ENCODE measurements at regions not wholly inside any gene's neighbourhood (a gene's known extent, or its start where the extent isn't known, plus 50 kb on each side); places are given as distances from the start of the nearest gene placed in this dataset.
"Not testable (repeated sequence)": the region's sequence is repeated elsewhere in the genome, so short reads cannot be mapped to it uniquely, and the experiment has no call there.

DNA sequence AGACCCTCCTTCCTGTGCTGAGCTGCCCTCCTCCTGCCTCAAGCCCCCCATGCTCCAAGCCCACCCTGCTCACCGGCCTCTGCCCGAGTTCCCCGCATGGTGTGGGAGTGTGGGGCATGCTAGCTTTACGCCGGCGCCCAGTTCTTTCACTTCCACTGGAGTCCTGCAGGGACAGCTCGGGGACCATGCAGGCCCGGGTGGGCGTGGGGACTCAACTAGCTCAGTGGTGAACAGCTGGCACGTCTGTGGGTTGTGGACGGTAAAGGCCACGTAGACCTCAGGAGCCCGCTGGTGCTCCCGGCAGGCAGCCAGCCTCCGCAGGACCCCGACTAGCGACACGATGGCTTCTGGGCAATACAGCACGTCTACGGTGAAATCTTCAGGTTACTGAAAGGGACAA is 180.4 kb downstream of the ADRA2C start:
- POLR2A ChIA-PET, H3K27ac Mint-ChIP-seq, H3K9me3 Mint-ChIP-seq, H3K4me3 Mint-ChIP-seq, DNase-seq, H3K27me3 Mint-ChIP-seq, ATAC-seq, H3K36me3 Mint-ChIP-seq: not testable (repeated sequence)
- H3K4me1 Mint-ChIP-seq, result peaks cover 7 to 12% (median 10%) of the 10 kb centered on the region in 4 donors

- H3K27me3 Mint-ChIP-seq, ATAC-seq, H3K4me1 Mint-ChIP-seq, H3K36me3 Mint-ChIP-seq, H3K27ac Mint-ChIP-seq, H3K4me3 Mint-ChIP-seq, POLR2A ChIA-PET, H3K9me3 Mint-ChIP-seq, DNase-seq: not testable (repeated sequence)
These were observed 181.6 kb downstream of the ADRA2C start for GRCh38 chr4:3947761-3948160.

DNA sequence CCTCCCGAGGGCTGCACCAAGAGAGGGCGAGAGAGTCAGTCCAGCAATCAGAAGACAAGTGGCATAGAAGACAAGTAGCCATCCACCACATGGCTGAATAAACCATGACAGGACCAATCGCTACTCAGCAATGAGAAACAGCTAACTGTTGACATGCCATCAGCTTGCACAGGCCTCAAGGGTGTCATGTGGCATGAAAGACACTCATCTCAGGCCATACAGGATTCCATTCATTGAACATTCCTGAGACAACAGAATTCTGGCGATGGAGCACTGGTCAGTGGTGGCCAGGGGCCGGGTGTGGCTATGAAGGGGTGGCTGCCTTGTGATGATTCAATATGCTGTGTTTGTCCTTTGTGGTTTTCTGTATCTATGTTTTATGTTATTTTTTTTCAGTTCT is 182.0 kb downstream of the ADRA2C start:
- H3K4me3 Mint-ChIP-seq, H3K4me1 Mint-ChIP-seq, H3K27me3 Mint-ChIP-seq, H3K27ac Mint-ChIP-seq, H3K9me3 Mint-ChIP-seq, POLR2A ChIA-PET, ATAC-seq, DNase-seq, H3K36me3 Mint-ChIP-seq: not testable (repeated sequence)

DNA sequence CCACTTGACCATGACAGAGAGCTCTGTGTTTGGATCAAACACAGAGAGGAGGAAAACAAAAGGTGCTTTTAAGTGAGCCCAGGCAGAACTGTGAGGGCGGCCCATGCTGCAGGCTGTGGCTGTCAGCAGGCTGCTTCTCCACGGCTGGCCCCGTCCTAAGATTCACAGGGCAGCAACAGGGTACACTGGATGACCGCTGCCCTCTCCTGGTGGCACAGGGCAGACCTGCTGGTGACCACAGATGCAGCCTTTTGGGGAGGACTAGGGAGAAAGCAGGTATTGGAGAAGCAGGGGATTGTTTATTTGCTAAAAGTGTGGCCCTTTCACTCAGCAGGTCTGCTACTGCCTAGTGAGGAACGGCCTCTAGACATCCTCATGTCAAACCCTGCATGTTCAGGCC is 183.7 kb downstream of the ADRA2C start:
- not testable (repeated sequence) for H3K36me3 Mint-ChIP-seq

GRCh38 chr4:3952443-3953139 is 186.4 kb downstream of the ADRA2C start:
- Mint-ChIP-seq H3K4me3 (peak overlapping the region in 1 of 10 donors; percentile 24), H3K27ac (peak overlapping the region in 2 of 10 donors; percentile 8 to 15), H3K4me1 (peaks cover 3 to 15% (median 7%) of the 10 kb centered on the region in 4 donors)
- H3K27me3 Mint-ChIP-seq, H3K9me3 Mint-ChIP-seq, POLR2A ChIA-PET, ATAC-seq, H3K36me3 Mint-ChIP-seq, DNase-seq: not testable (repeated sequence)

More for the DNA sequence above, 183.7 kb downstream of the ADRA2C start:
- peak overlapping the region in 1 of 10 donors; percentile 85 for H3K27ac Mint-ChIP-seq
- H3K9me3 Mint-ChIP-seq, H3K4me3 Mint-ChIP-seq, H3K4me1 Mint-ChIP-seq, H3K27me3 Mint-ChIP-seq, POLR2A ChIA-PET, DNase-seq, ATAC-seq: not testable (repeated sequence)

GRCh38 chr4:3953140-3953489 is 186.9 kb downstream of the ADRA2C start:
- H3K27ac Mint-ChIP-seq, POLR2A ChIA-PET, H3K9me3 Mint-ChIP-seq, DNase-seq, H3K36me3 Mint-ChIP-seq, H3K27me3 Mint-ChIP-seq, ATAC-seq: not testable (repeated sequence)
- H3K4me1 Mint-ChIP-seq, result peaks cover 3 to 15% (median 7%) of the 10 kb centered on the region in 4 donors
- peak overlapping the region in 1 of 10 donors; percentile 24 for H3K4me3 Mint-ChIP-seq

- peak; percentile 41 to 83 (median 64) for DNase-seq
- not testable (repeated sequence) for H3K36me3 Mint-ChIP-seq, ATAC-seq, H3K9me3 Mint-ChIP-seq, H3K27me3 Mint-ChIP-seq
- POLR2A ChIA-PET, result interaction anchor here (0.6 kb wide), 1 partner anchor 397 kb away, joined by 3 read pairs; no protein-coding TSS in a partner anchor
- peak overlapping the region; percentile 85 to 99 (median 98) for H3K27ac Mint-ChIP-seq
- peaks cover 3 to 15% (median 8%) of the 10 kb centered on the region in 4 donors for H3K4me1 Mint-ChIP-seq
- H3K4me3 Mint-ChIP-seq, result peak overlapping the region; percentile 89 to 96 (median 94)
These were observed 188.5 kb downstream of the ADRA2C start for GRCh38 chr4:3954540-3955320.

GRCh38 chr4:3955321-3956164 is 189.4 kb downstream of the ADRA2C start:
- POLR2A ChIA-PET, H3K27me3 Mint-ChIP-seq, H3K9me3 Mint-ChIP-seq, H3K36me3 Mint-ChIP-seq: not testable (repeated sequence)
- DNase-seq (peak; percentile 96 to 99 (median 98)), ATAC-seq (peak; percentile 95 to 98)
- Mint-ChIP-seq H3K4me3 (peak overlapping the region; percentile 89 to 96 (median 93)), H3K27ac (peak overlapping the region; percentile 85 to 99 (median 98)), H3K4me1 (peaks cover 3 to 15% (median 8%) of the 10 kb centered on the region in 4 donors)

GRCh38 chr4:3956165-3956867 is 190.1 kb downstream of the ADRA2C start:
- H3K4me1 Mint-ChIP-seq, result peaks cover 3 to 15% (median 8%) of the 10 kb centered on the region in 4 donors
- ATAC-seq, H3K36me3 Mint-ChIP-seq, H3K9me3 Mint-ChIP-seq, POLR2A ChIA-PET, H3K27me3 Mint-ChIP-seq: not testable (repeated sequence)
- peak overlapping the region in 9 of 10 donors; percentile 55 to 99 (median 98) for H3K27ac Mint-ChIP-seq
- H3K4me3 Mint-ChIP-seq, result peak overlapping the region; percentile 89 to 96 (median 93)
- peak in 2 of 10 donors; percentile 10 to 31 for DNase-seq

DNA sequence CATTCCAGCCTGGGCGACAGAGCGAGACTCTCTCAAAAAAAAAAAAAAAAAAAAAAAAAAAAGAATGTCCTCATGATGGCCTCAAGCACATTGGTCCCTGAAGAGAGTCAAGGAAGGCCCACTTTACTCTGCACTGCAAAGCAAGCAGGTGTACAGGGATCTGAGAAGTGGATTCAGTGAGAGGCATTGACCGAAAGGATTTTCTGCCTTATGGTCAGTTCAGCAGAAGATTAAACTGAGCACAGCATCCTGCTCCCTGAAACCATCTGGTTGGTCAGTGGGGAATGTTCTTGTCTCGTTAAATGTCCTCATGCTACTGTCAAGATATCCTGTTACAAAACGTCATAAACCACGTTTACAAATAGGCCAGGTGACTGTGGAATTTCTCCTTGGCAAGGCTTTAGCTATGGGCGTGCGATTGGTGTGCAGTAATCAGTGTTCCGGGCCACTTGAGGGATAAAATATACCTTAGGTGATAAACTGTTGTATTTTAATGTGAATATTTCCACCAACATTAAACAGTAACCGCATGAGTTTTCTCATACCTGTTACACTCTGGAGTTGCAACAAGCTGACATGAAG is 195.0 kb downstream of the ADRA2C start:
- H3K4me1 Mint-ChIP-seq, result peaks cover 0 to 12% (median 5%) of the 10 kb centered on the region in 4 donors
- H3K36me3 Mint-ChIP-seq, H3K9me3 Mint-ChIP-seq, H3K4me3 Mint-ChIP-seq, H3K27me3 Mint-ChIP-seq, DNase-seq, POLR2A ChIA-PET, H3K27ac Mint-ChIP-seq, ATAC-seq: not testable (repeated sequence)

DNA sequence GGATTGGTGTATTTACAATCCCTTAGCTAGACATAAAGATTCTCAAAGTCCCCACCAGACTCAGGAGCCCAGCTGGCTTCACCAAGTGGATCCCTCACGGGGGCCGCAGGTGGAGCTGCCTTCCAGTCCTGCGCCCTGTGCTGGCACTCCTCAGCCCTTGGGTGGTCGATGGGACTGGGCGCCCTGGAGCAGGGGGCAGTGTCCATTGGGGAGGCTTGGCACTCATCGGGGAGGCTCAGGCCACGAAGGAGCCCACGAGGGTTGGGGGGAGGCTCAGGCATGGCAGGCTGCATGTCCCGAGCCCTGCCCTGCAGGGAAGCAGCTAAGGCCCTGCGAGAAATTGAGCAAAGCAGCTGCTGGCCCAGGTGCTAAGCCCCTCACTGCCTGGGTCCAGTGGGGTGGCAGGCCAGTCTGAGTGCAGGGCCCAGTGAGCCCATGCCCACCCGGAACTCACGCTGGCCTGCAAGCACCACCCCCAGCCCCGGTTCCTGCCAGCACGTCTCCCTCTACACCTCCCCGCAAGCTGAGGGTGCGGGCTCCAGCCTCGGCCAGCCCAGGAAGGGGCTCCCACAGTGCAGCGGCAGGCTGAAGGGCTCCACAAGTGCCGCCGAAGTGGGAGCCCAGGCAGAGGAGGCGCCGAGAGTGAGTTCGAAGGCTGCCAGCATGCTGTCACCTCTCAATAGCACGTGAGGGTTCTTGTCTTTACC is 198.5 kb downstream of the ADRA2C start:
- POLR2A ChIA-PET, DNase-seq, H3K4me3 Mint-ChIP-seq, H3K9me3 Mint-ChIP-seq, H3K4me1 Mint-ChIP-seq, ATAC-seq, H3K36me3 Mint-ChIP-seq, H3K27ac Mint-ChIP-seq: not testable (repeated sequence)
- peaks cover 4 to 14% (median 9%) of the 10 kb centered on the region in 5 donors for H3K27me3 Mint-ChIP-seq
